ENCODE measurements at regions not wholly inside any gene's neighbourhood (a gene's known extent, or its start where the extent isn't known, plus 50 kb on each side); places are given as distances from the start of the nearest gene placed in this dataset.

GRCh38 chr2:2930841-2931240 is 446.8 kb downstream of the EIPR1 start:
- no peak for TF ChIP-seq CTCF (IDR thresholded peaks at IDR 0.05)
- Mint-ChIP-seq H3K27ac (no peak overlapping the region), H3K36me3 (ENCODE audit: low read depth) (no peaks in the 10 kb centered on the region), H3K4me1 (ENCODE audit: low read depth) (no peaks in the 10 kb centered on the region), H3K4me3 (no peak overlapping the region), H3K9me3 (peaks cover 67% of the 10 kb centered on the region), H3K27me3 (ENCODE audit: insufficient read depth) (no peaks in the 10 kb centered on the region)
- DNase-seq, result no peak

- Mint-ChIP-seq H3K4me1 (ENCODE audit: low read depth) (no peaks in the 10 kb centered on the region), H3K9me3 (peaks cover 54% of the 10 kb centered on the region), H3K27me3 (ENCODE audit: insufficient read depth) (no peaks in the 10 kb centered on the region), H3K36me3 (ENCODE audit: low read depth) (no peaks in the 10 kb centered on the region), H3K4me3 (no peak overlapping the region), H3K27ac (no peak overlapping the region)
- TF ChIP-seq CTCF (IDR thresholded peaks at IDR 0.05), result no peak
- no peak for DNase-seq
These were observed 450.8 kb downstream of the EIPR1 start for GRCh38 chr2:2926858-2927175.

GRCh38 chr2:2926009-2926857 is 451.4 kb downstream of the EIPR1 start:
- Mint-ChIP-seq H3K9me3 (peaks cover 55% of the 10 kb centered on the region), H3K4me1 (ENCODE audit: low read depth) (no peaks in the 10 kb centered on the region), H3K36me3 (ENCODE audit: low read depth) (no peaks in the 10 kb centered on the region), H3K27me3 (ENCODE audit: insufficient read depth) (no peaks in the 10 kb centered on the region), H3K27ac (no peak overlapping the region), H3K4me3 (no peak overlapping the region)
- no peak for DNase-seq
- no peak for TF ChIP-seq CTCF (IDR thresholded peaks at IDR 0.05)

GRCh38 chr2:2922156-2922555 is 455.5 kb downstream of the EIPR1 start:
- H3K27ac Mint-ChIP-seq, result no peak overlapping the region
- DNase-seq, result no peak
- H3K4me1 Mint-ChIP-seq (ENCODE audit: low read depth), result no peaks in the 10 kb centered on the region
- no peak overlapping the region for H3K4me3 Mint-ChIP-seq
- peaks cover 8% of the 10 kb centered on the region for H3K36me3 Mint-ChIP-seq (ENCODE audit: low read depth)
- no peaks in the 10 kb centered on the region for H3K27me3 Mint-ChIP-seq (ENCODE audit: insufficient read depth)
- peaks cover 61% of the 10 kb centered on the region for H3K9me3 Mint-ChIP-seq
- no peak for TF ChIP-seq CTCF (IDR thresholded peaks at IDR 0.05)

GRCh38 chr2:2921011-2921720 is 456.5 kb downstream of the EIPR1 start:
- no peak for TF ChIP-seq CTCF (IDR thresholded peaks at IDR 0.05)
- Mint-ChIP-seq H3K27me3 (ENCODE audit: insufficient read depth) (peaks cover 2% of the 10 kb centered on the region; the same call in 1 of the 2 replicates), H3K9me3 (peaks cover 66% of the 10 kb centered on the region), H3K27ac (no peak overlapping the region), H3K36me3 (ENCODE audit: low read depth) (peaks cover 8% of the 10 kb centered on the region), H3K4me1 (ENCODE audit: low read depth) (no peaks in the 10 kb centered on the region), H3K4me3 (no peak overlapping the region)
- DNase-seq, result no peak

Data from HFFc6 (cell line).